Psoas muscle (tissue), 7 donors: ENCODE measurements at regions not wholly inside any gene's neighbourhood (a gene's known extent, or its start where the extent isn't known, plus 50 kb on each side); places are given as distances from the start of the nearest gene placed in this dataset.

Source experiments
- ATAC-seq, 4 donors: fragments of 200-7000 bp; cut with Tn5 transposase; one replicate each; pipeline ENCODE4 v1.9.1; 2020; ENCODE audit warnings: moderate library complexity in 3 of 4, mild to moderate bottlenecking in 2 of 4
- DNase-seq, 2 donors: peaks; one replicate each; pipeline ENCODE4 v3.0.0-alpha.2; 2020
- H3K27ac ChIP-seq: fragments of 200-600 bp; one replicate; pipeline ENCODE4 v1.8.0; 2022
- H3K27me3 ChIP-seq, 3 donors: fragments of 200-600 bp in 1 of 3; one replicate each; pipeline versions ENCODE4 v1.6.1 to v1.8.0; 2013 to 2022; ENCODE audit warnings: low read length in 2 of 3, mild to moderate bottlenecking in 2 of 3, moderate library complexity in 1 of 3; ENCODE audit not compliant: insufficient read depth in 3 of 3
- H3K36me3 ChIP-seq, 2 donors: fragments of 200-600 bp in 1 of 2; one replicate each; pipeline versions ENCODE4 v1.6.1 to v1.8.0; 2013 to 2022; ENCODE audit warnings: low read depth in 1 of 2, mild to moderate bottlenecking in 1 of 2, moderate library complexity in 1 of 2; ENCODE audit not compliant: insufficient read depth in 1 of 2
- H3K4me1 ChIP-seq: fragments of 200-600 bp; one replicate; pipeline ENCODE4 v1.8.0; 2022
- H3K4me3 ChIP-seq: fragments of 200-600 bp; one replicate; pipeline ENCODE4 v1.8.0; 2022; ENCODE audit warnings: mild to moderate bottlenecking
- H3K9me3 ChIP-seq: fragments of 200-600 bp; one replicate; pipeline ENCODE4 v1.8.0; 2022
- WGBS, 3 donors: extraction: QIAGEN DNeasy Blood & Tissue Kit; methylation state at CpG; one replicate each; pipeline versions ENCODE4 v1.1.6 to v1.1.7; 2013; 5-methylcytosine and 5-hydroxymethylcytosine counted together
- intact Hi-C, 2 donors: fragments of 100-400 bp; cut with DNase I; formaldehyde crosslinking; loops; one replicate each; pipeline versions ENCODE4 v1.11.0 to v1.14.2; 2022
- TF ChIP-seq, protein P1 (sequence below): fragments of 200-600 bp; IDR thresholded peaks from one replicate; pipeline ENCODE4 v1.8.0; 2022; ENCODE audit warnings: antibody characterized with exemption
- donor health status: healthy with polysubstance abuse.
- donor health status: DM: no; HTN: no; CAD: no; lungs with moderate emphysema.
- donor health status: Bipolar disorder and iron deficiency.
- donor health status: healthy.
- donor health status: DM: yes; HTN: yes; CAD: no.
- donor health status: DM: no; HTN: no; CAD: no.
- donor health status: DM: yes; HTN: yes; CAD: no.

GRCh38 chr17:33633446-33633845 lies 340.4 kb upstream of the ASIC2 start:
- no peaks in the 10 kb centered on the region for H3K4me1 ChIP-seq
- ATAC-seq (no peak), DNase-seq (no peak)
- intact Hi-C loops = no loop called here
- no peaks in the 10 kb centered on the region for H3K9me3 ChIP-seq
- no peak overlapping the region for H3K27ac ChIP-seq
- H3K4me3 ChIP-seq = no peak overlapping the region
- no peaks in the 10 kb centered on the region for H3K36me3 ChIP-seq
- peaks cover 4 to 6% (median 5%) of the 10 kb centered on the region in 3 donors for H3K27me3 ChIP-seq
- 65 to 71% (median 70%) methylated on average over 6 of the region's 6 CpGs for WGBS, 3 donors
- TF ChIP-seq, protein P1, sequence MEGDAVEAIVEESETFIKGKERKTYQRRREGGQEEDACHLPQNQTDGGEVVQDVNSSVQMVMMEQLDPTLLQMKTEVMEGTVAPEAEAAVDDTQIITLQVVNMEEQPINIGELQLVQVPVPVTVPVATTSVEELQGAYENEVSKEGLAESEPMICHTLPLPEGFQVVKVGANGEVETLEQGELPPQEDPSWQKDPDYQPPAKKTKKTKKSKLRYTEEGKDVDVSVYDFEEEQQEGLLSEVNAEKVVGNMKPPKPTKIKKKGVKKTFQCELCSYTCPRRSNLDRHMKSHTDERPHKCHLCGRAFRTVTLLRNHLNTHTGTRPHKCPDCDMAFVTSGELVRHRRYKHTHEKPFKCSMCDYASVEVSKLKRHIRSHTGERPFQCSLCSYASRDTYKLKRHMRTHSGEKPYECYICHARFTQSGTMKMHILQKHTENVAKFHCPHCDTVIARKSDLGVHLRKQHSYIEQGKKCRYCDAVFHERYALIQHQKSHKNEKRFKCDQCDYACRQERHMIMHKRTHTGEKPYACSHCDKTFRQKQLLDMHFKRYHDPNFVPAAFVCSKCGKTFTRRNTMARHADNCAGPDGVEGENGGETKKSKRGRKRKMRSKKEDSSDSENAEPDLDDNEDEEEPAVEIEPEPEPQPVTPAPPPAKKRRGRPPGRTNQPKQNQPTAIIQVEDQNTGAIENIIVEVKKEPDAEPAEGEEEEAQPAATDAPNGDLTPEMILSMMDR = no peak

GRCh38 chr17:33637534-33637933 lies 344.4 kb upstream of the ASIC2 start:
- H3K4me1 ChIP-seq = no peaks in the 10 kb centered on the region
- H3K27me3 ChIP-seq = peaks cover 0 to 6% (median 4%) of the 10 kb centered on the region in 3 donors
- intact Hi-C loops = no loop called here
- H3K36me3 ChIP-seq = no peaks in the 10 kb centered on the region
- DNase-seq = no peak
- WGBS, 3 donors = 70 to 81% (median 74%) methylated on average over 3 of the region's 3 CpGs
- no peak overlapping the region for H3K4me3 ChIP-seq
- no peak overlapping the region for H3K27ac ChIP-seq
- no peaks in the 10 kb centered on the region for H3K9me3 ChIP-seq
- no peak for ATAC-seq
- TF ChIP-seq, protein P1 = no peak

DNA sequence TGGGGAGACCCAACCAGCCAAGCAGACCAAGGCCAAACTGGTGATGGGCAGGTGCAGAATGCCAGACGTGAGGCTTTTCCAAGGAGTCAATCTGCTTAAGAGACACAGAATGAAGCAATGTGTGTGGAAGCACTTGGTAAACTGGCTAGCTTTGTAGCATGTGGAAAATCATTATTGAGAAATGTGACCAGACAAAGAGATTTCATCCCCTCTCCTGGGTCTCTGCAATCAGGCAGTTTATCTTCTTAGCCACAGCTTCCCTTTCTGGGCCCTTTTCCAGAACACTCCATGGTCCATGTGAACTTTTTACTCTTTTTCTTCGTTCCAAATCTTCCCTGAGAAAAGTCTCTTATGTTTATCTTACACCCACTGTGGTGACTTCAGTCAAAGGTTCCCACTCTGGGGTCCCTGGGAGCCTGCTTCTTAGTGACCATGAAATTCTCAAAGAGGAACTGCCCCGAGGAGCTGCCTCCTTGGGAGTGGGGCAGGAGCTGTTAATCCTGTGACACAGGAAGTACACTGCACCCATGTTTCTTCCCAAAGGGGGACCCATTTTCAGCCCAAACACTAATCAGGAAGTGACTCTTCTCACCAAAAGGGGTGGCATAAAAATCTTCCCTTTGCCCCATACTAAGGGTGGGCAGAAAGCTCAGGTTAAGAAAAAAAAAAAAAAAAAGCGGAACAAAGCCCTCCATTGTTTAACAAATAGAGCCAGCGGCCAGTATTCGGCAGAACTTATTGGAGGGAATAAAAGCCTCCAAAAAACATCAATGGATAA lies 346.2 kb upstream of the ASIC2 start:
- intact Hi-C loops = no loop called here
- Histone ChIP-seq H3K4me3 (no peak overlapping the region), H3K27ac (no peak overlapping the region), H3K27me3 (peaks cover 0 to 6% (median 4%) of the 10 kb centered on the region in 3 donors), H3K9me3 (no peaks in the 10 kb centered on the region), H3K36me3 (no peaks in the 10 kb centered on the region), H3K4me1 (no peaks in the 10 kb centered on the region)
- WGBS, 3 donors = 25 to 48% (median 30%) methylated on average over 5 to 6 of the region's 6 CpGs
- TF ChIP-seq, protein P1 = no peak
- no peak for DNase-seq
- ATAC-seq = no peak

- no peak overlapping the region for H3K27ac ChIP-seq
- H3K4me3 ChIP-seq = no peak overlapping the region
- intact Hi-C loops = no loop called here
- 50 to 60% (median 55%) methylated on average over 8 of the region's 8 CpGs for WGBS, 3 donors
- TF ChIP-seq, protein P1 = no peak
- H3K27me3 ChIP-seq = peaks cover 0 to 4% (median 1%) of the 10 kb centered on the region in 3 donors
- H3K9me3 ChIP-seq = no peaks in the 10 kb centered on the region
- DNase-seq (no peak), ATAC-seq (no peak)
- no peaks in the 10 kb centered on the region for H3K36me3 ChIP-seq
- no peaks in the 10 kb centered on the region for H3K4me1 ChIP-seq
Measured at GRCh38 chr17:33640629-33641028, 347.5 kb upstream of the ASIC2 start.

- no peak for DNase-seq
- 55 to 77% (median 71%) methylated on average over 1 of the region's 1 CpG for WGBS, 3 donors
Measured at GRCh38 chr17:33642002-33642401, 348.9 kb upstream of the ASIC2 start.

More at GRCh38 chr17:33642002-33642401, 348.9 kb upstream of the ASIC2 start:
- H3K27me3 ChIP-seq = no peaks in the 10 kb centered on the region
- TF ChIP-seq, protein P1 = no peak
- H3K27ac ChIP-seq = no peak overlapping the region
- H3K36me3 ChIP-seq = no peaks in the 10 kb centered on the region
- no peak overlapping the region for H3K4me3 ChIP-seq
- no peaks in the 10 kb centered on the region for H3K4me1 ChIP-seq
- no peak for ATAC-seq
- H3K9me3 ChIP-seq = no peaks in the 10 kb centered on the region
- intact Hi-C loops = no loop called here
